D721Med (cell line): ENCODE measurements at regions not wholly inside any gene's neighbourhood (a gene's known extent, or its start where the extent isn't known, plus 50 kb on each side); places are given as distances from the start of the nearest gene placed in this dataset.

ENCODE experiments used
- DNase-seq: peaks from one replicate; pipeline ENCODE4 v3.0.0; 2011; ENCODE audit warnings: low spot score; ENCODE audit not compliant: insufficient read length
- FAIRE-seq: peaks from 2 replicates; lab custom pipeline; 2011; peaks lifted over from hg19 to GRCh38; lab: Jason Lieb, UNC
- TF ChIP-seq, protein P1 (sequence below): IDR thresholded peaks from 2 replicates; pipeline ENCODE4 v1.5.1; 2012; ENCODE audit warnings: mild to moderate bottlenecking, control low read depth; ENCODE audit not compliant: insufficient read depth; ENCODE audit errors: missing control alignments

DNA sequence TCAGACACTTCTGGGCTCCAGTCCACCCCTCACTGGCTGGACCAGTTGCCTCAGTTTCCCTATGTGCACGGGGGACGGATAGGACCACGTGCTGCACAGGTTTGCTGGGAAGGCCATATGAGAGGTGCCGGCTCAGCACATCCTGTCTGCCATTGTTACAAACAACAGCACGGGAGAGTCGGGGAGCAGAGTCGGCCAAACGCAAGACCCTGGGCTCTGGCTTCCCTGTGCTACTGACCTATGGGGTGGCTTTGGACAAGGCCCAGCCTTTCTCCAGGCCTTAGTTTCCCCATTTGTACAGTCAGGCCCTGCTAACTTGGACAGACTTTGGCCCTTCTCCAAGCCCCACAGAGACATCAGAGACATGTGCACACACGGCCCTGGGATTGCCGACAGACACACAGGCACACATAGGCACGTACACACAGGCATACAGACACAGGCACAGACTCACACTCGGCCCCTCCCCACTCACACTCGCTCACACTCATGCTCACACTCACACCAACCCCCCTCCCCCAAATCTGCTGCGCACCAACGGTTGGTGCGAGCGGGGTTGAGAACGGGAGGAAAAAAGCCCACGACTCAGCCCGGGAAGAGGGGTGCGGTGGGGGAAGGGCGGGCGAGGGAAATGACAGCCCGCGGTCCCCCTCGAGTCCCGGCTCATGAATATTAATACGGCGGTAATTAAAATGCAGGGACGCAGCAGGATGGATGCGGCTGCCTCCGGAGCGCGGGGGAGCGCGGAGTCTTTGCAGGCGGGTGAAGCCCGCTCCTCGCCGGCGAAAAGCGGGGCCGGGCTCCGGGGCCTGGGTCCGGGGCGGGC lies 133.0 kb downstream of the C9orf50 start:
- FAIRE-seq = no peak
- TF ChIP-seq, protein P1, sequence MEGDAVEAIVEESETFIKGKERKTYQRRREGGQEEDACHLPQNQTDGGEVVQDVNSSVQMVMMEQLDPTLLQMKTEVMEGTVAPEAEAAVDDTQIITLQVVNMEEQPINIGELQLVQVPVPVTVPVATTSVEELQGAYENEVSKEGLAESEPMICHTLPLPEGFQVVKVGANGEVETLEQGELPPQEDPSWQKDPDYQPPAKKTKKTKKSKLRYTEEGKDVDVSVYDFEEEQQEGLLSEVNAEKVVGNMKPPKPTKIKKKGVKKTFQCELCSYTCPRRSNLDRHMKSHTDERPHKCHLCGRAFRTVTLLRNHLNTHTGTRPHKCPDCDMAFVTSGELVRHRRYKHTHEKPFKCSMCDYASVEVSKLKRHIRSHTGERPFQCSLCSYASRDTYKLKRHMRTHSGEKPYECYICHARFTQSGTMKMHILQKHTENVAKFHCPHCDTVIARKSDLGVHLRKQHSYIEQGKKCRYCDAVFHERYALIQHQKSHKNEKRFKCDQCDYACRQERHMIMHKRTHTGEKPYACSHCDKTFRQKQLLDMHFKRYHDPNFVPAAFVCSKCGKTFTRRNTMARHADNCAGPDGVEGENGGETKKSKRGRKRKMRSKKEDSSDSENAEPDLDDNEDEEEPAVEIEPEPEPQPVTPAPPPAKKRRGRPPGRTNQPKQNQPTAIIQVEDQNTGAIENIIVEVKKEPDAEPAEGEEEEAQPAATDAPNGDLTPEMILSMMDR = no peak
- DNase-seq = no peak

GRCh38 chr9:129486756-129487657 lies 133.9 kb downstream of the C9orf50 start:
- TF ChIP-seq, protein P1 = no peak
- DNase-seq (no peak), FAIRE-seq (no peak)

GRCh38 chr9:129485145-129485774 lies 135.6 kb downstream of the C9orf50 start:
- DNase-seq (no peak), FAIRE-seq (no peak)
- TF ChIP-seq, protein P1 = no peak

DNA sequence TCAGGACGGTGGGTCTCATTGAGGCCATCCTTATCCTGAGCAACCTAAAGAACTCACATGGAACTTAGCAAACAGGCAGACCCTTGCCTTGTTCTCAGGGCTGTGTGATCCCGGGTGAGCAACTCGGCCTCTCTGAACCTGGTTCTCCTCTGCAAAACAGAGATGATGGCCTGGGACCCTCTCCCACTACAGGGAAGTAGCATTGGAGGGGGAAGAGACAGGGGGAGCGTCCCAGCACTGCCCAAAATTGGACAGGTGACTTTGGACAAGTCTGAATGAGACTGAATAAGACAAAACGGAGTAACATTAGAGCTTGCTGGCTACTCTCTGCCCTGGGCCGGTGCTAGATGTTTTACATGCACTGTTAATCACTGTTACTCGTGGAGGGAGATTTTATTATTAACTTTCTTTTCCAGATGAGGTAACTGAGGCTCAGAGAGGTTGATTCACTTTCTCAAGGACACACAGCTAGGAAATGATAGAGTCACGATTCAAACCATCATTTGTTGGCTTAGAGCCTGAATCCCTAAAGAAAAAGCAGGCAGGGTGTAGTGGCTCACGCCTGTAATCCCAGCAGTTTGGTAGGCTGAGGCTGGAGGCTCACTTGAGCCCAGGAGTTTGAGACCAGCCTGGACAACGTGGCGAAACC lies 136.4 kb downstream of the C9orf50 start:
- DNase-seq = no peak
- TF ChIP-seq, protein P1 = no peak
- FAIRE-seq = no peak

DNA sequence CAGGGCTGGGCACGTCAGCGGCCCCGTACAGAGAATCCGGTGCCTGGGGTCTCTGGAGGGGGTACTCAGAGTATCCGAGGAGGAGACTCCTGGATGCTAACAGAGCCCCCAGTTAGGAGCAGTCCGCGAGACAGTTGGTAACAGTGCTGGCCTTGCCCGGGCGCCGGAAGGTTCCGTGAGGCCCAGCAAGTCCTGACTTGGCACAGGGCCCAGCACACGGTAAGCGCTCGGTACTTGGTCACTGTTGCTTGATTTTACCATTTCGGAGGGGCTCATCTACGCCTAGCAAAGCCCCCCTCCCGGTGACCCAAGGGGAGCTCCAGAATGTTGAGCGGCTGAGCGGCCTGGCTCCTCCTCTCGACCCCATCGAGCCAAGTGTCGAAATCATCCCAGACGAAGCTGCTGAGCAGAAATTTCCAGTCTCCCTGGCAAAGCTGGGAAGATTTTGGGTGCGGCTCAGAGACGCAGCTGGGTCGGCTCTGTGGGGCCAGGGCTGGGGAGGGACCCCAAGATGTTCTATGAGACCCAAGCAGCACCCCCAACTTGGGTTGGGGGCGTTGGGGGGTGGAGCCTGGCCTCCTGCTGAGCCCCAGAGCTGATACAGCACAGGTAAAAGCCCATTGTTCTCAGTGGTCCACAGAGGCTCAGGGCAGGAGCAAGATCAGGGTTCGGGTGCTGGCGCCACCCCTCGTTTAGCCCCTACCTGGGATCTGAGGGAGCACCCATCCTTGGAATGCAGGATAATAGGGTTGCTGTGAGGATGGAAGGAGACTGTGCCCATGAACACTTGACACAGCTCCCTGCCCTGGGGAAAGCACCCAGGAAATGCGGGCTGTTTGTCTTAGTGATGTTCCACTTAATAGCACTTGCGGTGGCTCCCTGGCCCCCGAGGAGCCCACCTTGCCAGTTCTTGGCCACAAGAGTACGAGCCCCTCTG lies 137.2 kb downstream of the C9orf50 start:
- FAIRE-seq (no peak), DNase-seq (no peak)
- TF ChIP-seq, protein P1 = no peak
